GM19351 (cell line): ENCODE measurements at regions not wholly inside any gene's neighbourhood (a gene's known extent, or its start where the extent isn't known, plus 50 kb on each side); places are given as distances from the start of the nearest gene placed in this dataset.

ENCODE experiments used
- ATAC-seq: cut with Tn5 transposase; IDR thresholded peaks from one replicate; pipeline ENCODE4 v1.9.1; 2021; ENCODE audit warnings: mild to moderate bottlenecking, moderate library complexity; ENCODE audit not compliant: unreplicated experiment

GRCh38 chr1:177490036-177490639 lies 319.4 kb downstream of the BRINP2 start:
- ATAC-seq = no peak

- ATAC-seq = no peak
These were observed 318.0 kb downstream of the BRINP2 start for GRCh38 chr1:177488722-177489121.

DNA sequence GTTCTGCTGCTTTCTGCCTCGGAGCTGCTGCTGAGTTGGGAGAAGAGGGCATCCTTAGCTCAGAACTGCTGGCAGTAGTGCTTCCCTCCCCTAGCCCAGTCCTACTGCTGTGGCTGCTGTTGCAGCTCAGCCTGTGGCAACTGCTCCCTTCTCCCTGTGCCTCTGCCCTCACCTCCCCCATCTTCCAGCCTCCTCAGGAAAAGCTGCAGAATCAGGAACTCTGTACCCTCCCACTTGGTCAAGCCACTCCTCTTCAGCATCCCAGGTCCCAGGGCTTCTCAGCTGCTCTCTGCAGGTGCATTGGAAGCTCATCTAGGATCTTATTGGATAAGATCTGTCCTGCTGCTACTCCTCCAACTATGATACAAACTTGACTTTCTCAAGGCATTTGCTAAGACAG lies 316.7 kb downstream of the BRINP2 start:
- no peak for ATAC-seq

DNA sequence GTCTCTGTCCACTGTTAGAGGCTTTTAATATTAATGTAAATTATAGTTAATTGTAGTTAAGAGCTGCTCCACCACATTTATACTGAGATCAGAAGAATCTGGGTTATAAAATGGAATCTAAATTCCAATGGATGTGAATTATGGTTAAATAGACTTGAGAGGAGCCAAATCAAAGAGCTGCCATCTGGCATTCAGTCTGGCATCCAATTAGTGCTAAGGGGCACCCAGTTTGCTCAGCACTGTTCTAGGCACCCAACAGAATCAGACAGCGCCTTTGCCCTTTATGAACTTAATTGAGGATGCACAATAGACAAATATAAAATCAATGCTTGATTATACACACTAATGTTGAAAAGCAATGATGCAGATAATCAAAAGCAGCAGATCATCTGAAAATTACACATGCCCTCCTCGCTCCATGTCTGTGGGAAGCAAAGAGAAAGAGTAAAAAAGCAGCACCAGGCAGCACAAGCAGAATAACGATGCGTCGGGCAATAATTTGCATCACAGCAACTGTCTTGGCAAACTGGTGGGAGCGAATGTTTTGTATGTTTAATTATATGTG lies 310.1 kb downstream of the BRINP2 start:
- no peak for ATAC-seq

- ATAC-seq = no peak
These were observed 308.8 kb downstream of the BRINP2 start for GRCh38 chr1:177479600-177479999.

GRCh38 chr1:177476676-177477075 lies 305.9 kb downstream of the BRINP2 start:
- ATAC-seq = no peak

DNA sequence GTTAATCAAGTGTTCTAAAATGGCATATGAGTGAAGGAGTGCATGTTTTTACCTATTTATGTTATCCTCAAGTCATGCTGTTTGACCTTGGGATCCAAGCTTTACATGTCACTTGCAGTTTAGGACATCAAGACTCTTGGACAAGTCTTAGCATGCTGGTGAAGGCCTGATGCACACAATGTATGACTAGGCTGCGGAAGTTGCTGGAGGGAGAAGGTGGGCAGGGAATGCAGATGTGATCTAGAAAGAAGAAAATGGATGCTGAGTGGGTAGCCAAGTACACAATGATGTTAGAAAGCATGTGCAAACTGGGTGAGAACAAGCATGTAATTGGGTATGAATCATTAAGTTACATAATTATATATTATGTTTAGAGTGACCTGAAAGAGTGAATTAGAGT lies 301.8 kb downstream of the BRINP2 start:
- ATAC-seq = no peak

GRCh38 chr1:177471244-177471643 lies 300.5 kb downstream of the BRINP2 start:
- no peak for ATAC-seq

DNA sequence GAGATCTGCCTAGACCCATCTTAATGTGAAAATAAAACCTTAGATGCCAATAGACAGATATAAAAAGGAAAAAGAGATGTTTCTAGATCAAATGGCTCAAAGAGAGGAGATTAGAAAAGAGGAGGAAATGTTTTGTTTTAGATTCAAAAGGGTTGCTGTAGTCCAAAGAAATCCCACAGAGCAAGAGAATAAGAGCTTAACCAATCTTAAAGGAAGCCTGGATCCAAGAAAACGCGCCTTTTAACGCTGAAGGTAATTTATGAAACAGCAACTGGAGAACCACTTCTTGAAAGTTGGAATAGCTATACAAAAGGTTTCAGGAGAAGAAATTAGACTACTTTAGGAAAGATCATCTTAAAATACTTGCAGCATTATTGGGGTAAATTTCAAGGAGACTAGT lies 298.8 kb downstream of the BRINP2 start:
- ATAC-seq = no peak

- ATAC-seq = no peak
These were observed 295.5 kb downstream of the BRINP2 start for GRCh38 chr1:177466286-177466685.

- no peak for ATAC-seq
These were observed 293.9 kb downstream of the BRINP2 start for GRCh38 chr1:177464686-177465085.

GRCh38 chr1:177451191-177451590 lies 280.4 kb downstream of the BRINP2 start:
- ATAC-seq = no peak

GRCh38 chr1:177448652-177449357 lies 278.0 kb downstream of the BRINP2 start:
- no peak for ATAC-seq

GRCh38 chr1:177448036-177448615 lies 277.4 kb downstream of the BRINP2 start:
- ATAC-seq = no peak

GRCh38 chr1:177444997-177445746 lies 274.4 kb downstream of the BRINP2 start:
- no peak for ATAC-seq

DNA sequence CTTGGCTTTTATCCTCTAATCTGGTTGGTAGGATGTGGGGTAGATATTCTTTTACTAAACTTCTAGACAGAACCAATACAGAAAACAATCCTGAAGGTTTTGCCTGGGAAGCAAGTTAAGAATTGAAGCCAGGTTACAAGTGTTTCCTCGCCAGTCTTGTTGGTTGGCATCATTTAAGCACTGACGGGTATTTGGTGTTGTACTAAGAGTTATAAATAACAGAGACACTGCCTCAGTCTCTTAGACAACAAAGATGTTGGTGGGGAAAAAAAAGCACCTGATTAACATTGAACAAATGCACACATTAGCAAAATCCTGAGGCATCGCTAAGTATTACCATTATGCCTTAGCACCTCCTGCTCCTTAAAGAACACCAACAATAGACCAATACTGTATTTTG lies 272.2 kb downstream of the BRINP2 start:
- ATAC-seq = no peak

DNA sequence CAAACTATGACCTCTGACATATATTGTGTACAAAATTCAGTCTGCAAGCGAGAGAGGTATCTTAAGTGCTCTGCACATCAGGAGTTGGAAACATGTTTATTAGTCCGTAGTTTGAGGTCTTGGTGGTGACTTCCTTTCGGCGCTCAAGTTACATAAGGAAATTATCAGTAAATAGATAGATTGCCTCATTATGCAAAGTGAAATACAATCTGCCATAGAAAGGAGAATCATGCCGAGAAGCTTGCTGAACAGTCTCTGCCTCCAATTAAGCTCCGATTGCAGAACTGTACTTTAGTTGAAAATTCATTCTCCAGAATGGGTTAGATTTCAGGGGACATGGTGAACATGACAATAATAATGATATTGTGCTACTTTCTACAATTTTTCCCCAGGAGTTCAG lies 271.8 kb downstream of the BRINP2 start:
- no peak for ATAC-seq

DNA sequence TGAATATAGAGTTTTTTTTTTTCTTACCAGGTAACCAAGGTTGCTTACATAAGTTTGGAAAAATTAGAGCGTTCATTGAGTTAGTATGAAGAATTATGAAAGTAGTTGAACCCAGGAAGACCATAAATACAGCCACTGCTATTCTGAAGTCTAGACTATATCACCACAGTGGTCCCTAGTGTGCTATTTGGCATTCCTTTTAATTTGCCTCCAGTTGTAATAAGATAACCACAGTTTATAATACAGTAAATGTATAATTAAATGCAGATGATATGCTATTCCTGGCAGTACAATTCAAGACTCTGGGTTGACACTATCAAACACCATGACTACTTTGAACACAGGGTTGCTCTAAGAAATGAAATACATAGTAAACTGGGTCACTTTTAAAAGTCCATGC lies 270.5 kb downstream of the BRINP2 start:
- no peak for ATAC-seq

GRCh38 chr1:177440821-177441220 lies 270.1 kb downstream of the BRINP2 start:
- ATAC-seq = no peak

- no peak for ATAC-seq
These were observed 268.5 kb downstream of the BRINP2 start for GRCh38 chr1:177439301-177439700.

GRCh38 chr1:177435364-177435763 lies 264.6 kb downstream of the BRINP2 start:
- no peak for ATAC-seq
